Activated CD4-positive, alpha-beta T cell treated with anti-CD3 and anti-CD28 coated beads, Interleukin-2, amount 50 U/mL, for 16 hours (primary cell): ENCODE measurements at regions not wholly inside any gene's neighbourhood (a gene's known extent, or its start where the extent isn't known, plus 50 kb on each side); places are given as distances from the start of the nearest gene placed in this dataset.
"Not testable (repeated sequence)": the region's sequence is repeated elsewhere in the genome, so short reads cannot be mapped to it uniquely, and the experiment has no call there.

Source experiments
- DNase-seq: peaks from one replicate; pipeline ENCODE4 v3.0.0-alpha.2; 2020

DNA sequence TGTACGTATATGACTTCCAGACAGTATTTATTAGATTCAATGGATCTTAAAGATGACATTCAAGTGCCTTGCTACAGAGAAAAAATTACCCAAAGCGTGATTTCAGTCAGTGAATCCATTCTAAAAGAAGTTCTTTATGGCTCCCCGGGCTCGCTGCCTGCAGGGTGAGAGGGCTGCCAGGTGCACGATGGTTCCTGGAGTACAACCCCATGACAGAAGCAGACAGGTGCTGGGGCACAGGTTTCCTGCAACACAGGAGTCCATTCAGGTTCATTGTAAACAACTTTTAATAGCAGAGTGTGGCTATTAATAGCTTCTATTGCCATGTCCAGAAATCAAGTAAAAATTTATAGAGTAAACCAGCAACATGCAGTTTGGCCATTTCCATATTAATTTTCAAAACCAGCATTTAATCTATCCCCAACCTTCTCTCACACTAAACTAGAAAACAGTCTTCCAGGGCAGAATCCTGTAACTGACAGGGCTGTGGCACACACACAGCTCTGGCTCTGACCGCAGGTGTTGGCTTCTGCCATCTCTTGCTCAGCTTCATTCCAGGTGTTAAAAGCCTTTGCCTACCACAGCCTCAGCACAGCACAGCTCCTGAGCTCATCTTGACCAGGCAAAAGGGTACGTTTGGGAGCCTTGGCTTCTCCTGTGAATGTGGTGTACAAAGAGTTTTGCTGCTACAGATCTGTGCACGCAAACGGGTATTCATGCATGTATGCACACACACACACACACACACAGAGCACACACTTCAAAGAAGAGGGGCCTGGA lies 185.9 kb downstream of the MEX3B start:
- no peak for DNase-seq

DNA sequence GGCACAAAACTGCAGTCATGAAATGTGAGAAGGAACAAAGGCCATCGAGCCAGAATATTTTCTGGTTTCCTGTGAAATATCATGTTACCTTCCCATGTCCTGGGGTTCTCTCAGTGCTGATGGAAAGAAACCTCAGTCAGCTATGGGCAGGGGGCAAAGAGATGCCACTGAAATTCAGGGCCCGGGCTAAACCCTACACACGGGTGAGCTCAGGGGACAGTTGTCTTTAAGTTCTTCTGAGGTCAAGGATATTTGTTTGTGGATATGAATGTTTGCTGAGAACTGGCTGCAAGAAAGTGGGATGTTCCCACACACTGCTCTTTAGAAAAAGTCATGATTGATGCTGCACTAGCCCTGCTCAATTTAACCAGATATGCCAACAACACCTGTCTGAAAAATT lies 187.2 kb downstream of the MEX3B start:
- no peak for DNase-seq

DNA sequence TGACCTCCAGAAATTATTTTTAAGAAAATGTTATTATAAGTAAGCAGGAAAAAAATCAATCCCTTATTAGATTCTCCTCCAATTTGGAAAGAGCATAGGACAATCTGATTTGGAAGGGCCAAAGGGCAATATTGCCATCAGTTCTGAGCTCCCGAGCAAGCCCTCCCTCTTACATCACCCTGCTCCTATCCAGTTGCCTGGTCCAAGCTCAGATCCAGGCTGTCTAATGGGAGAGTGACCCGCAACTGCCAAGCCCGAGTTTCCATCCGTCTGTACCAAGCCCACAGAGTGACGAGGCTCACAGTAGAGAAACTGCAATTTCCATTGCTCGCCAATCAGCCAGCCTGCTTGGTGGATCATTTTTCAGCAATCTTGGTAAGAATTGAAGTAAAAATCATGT lies 187.7 kb downstream of the MEX3B start:
- DNase-seq, result no peak

DNA sequence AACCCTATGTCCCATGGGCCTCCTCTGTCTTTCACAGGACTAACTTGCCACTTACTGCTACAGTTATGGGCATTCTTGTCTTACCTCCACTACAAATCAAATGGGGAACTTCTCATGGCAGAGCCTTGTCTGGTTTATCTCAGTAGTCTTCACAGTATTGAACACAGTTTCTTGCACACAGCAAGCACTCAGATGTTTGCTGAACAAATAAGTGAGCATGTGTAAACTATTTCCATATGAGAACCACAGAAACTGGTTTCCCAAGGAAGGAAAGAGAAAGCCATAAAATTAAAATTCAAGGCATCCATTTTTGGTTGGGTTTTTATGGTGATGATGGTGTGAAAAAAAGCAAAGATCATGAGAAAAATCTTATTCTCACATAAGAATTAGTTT lies 189.2 kb downstream of the MEX3B start:
- no peak for DNase-seq

DNA sequence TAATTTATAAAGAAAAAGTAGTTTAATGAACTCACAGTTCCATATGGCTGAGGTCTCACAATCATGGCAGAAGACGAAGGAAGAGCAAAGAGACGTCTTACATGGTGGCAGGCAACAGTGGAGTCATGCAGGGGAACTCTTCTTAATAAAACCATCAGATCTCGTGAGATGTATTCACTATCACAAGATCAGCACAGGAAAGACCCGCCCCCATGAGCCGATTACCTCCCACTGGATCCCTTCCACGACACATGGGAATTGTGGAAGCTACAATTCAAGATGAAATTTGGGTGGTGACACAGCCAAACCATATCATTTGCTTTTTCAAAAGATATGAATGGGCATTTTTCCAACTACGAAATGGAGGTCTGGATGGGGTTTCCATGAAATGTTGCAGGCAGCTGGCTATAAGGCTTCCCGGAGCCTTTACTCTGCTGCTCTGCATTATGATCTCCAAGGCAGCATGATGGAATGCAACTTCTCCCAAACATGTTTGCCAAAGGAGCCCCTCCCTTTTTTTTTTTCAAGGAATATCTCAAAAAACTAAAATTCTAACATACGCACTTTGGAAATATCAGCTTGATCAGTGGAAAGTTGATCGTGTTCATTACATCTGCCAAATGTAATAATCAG lies 189.7 kb downstream of the MEX3B start:
- DNase-seq, result no peak

DNA sequence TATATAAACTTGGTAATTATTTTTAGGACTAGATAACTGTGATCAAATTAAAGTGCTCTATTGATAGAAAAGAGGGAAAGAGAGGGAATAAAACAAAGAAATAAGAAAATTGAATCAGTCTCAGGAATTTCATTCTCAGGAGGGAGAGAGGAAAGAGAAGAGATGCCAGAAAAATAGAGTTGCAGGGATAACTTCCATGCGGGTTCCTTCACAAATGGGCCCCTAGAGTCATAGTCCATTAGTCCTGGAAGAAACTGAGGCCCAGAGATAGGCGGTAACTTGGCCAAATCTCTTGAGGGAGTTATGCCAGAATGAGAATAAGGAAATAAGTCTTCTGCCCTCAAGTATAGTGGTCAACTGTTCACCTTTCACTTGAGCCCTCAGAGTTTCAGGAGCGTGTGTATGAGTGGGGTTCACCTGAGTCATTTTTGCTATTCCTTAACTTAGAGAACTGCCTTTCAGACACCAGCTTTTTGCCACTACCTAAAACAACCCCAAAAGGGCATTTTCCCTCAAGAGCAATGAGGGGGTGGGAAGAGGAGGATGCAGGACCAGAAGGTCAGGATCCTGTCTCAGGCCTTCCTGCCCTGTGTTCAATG lies 192.6 kb downstream of the MEX3B start:
- no peak for DNase-seq

DNA sequence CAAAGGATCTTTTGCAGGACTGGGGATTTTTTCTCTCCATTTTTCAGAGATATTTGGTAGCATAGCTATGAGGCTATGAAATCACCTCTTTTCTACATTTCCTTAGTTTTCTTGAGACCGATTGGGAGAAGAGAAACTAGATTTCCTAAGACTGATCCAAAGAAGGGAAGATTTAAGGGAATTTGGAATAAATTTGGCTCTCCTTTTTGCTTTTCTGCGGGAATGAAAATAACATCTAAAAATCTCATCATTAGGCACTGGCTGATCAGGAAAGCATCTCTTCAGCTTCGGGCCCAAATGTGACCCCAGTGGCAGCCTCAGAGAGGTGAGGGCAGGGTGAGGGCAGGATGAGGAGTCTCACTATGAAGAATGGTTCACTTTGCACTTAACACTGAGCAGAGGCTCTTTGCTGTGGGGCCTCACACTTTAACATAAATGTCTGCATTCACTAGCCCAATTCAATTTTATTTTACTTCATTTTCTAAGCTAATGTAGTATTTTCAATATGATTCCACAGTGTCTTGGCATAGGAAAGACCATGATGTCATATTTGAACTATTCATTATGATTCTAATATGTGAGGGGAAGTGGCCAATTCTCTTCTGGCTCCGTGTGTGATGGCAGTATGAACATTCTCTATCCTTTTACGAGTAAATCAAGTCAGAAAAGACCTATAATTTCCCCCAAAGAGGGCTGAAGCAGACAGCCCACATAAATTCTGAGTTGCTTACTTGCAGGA lies 193.2 kb downstream of the MEX3B start:
- no peak for DNase-seq

DNA sequence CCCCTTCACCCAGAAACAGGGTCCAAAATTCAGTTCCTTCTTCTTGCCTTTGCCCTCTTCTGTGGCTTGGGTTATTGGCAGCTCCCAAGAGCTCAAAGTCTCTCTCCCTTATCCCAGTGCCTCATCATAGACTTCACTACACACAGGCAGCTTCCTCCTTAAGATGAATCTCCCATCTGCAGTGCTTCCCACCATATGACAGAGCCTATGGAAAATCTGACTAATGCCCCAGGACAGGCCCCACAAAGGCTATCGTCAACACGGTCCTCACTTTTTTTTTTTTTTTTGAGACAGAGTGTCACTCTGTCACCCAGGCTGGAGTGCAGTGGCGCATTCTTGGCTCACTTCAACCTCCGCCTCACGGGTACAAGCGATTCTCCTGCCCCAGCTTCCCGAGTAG lies 194.1 kb downstream of the MEX3B start:
- no peak for DNase-seq

DNA sequence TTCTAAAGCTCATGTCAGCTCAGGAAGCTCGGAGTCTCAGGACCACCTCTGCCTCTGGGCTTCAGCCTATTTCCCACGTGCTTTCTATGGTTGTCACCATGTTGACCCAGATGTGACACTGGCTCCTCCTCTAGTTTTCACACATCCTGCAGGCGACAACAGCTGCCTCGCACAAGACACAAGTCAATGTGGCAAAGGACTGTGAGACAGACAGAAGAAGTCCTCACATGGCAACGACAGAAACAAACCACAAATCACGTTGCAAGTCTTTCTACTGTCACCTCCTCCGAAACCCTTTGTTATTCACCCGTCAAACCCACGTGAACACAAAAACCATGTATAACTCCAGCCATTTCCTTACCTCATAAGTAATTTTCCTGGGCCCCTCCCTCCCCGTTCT lies 194.5 kb downstream of the MEX3B start:
- no peak for DNase-seq

DNA sequence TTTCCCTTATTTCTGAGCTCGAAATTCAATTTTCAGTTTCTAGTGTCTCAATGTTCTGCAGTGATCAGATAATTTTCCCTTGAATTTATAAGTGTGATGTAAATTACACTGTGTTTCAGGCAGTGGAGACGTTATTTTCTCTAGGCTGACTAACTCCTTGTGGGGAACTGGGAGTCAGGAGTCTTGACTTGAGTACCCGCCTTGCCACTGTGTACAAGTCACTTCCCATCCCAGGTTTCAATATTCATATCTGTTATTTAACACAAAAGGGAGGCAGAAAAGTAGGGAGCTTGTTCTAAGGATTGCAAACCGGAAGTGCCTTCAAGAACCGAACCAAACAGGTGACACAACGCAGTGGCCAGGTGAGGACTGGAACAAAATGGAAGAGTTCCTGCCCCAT lies 196.5 kb downstream of the MEX3B start:
- no peak for DNase-seq

DNA sequence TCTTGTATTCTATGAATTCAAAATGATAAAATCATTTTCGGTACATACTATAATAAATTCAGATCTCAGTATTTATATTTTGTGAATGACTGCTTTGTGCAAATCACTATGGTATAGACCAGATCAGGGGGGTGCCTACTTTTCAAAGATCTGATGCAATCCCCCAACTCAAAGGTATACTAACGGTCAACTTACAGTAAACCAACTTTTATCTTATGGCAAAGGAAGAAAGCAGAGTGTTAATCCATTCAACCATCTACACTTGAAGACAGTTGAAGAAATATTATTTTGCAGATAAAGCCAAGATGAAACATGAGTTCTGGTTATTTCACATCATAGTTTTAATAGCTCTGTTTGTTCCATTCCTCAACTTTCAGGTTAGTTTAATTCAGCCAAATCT lies 197.1 kb downstream of the MEX3B start:
- no peak for DNase-seq

DNA sequence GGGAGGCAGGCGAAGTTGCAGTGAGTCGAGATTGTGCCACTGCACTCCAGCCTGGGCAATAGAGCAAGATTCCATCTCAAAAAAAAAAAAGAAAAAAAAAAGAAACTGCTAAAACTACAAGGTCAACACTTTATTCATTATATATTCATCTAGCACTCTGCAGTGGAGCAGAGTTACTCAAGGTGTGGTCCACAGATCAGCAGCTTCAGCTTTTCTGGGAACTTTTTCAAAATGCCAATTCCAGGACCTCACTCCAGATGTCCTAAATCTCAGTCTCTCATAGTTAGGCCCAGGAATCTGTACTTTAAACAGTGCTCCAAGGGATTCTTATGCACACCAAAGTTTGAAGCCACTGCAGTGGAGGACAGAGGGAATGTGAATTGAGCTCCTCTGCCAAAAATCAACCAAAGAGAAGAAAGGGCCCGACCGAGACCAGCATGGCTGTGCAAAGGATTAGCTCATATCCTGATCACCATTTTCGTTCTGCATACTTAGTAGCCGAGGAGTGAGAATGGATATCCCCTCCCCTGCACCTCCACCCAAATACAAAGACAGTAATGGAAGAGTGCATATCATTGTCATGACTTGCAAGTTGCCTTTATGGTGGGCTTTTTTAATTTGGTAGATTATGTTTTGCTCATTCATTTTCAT lies 201.9 kb downstream of the MEX3B start:
- no peak for DNase-seq

DNA sequence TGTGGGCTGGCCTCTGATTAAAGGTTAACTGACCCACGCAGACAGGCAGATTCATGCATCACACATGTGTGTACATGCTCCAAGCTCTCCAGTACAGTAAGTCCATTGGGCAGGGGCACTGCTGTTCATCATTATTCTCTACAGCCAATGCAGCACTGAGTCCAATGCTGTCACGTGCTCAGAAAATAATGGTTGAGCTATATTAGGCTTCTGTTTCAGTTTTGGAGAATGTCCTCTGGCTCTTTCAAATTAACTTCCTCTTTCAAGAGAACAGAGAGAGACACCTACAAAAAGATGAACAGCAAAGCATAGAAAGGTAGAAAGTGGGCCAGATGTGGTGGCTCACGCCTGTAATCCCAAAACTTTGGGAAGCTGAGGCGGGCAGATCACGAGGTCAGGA lies 202.6 kb downstream of the MEX3B start:
- no peak for DNase-seq

DNA sequence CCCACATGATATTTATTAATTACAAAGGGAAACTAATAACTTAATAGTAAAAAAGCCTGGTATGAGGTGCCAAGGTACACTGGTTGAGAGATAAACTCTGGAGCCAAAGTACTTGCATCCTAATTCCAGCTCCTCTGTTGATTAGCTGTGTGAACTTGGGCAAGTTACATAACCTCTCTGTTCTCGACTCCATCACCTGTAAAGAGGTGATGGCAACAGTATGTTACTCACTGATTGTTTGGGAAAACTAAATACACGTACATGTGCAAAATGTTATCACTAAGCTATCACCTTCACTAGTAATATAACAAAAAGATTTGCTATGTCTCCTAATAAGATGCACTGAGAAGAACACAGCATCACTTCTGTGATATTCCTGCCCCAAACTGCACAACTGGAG lies 206.4 kb downstream of the MEX3B start:
- no peak for DNase-seq

DNA sequence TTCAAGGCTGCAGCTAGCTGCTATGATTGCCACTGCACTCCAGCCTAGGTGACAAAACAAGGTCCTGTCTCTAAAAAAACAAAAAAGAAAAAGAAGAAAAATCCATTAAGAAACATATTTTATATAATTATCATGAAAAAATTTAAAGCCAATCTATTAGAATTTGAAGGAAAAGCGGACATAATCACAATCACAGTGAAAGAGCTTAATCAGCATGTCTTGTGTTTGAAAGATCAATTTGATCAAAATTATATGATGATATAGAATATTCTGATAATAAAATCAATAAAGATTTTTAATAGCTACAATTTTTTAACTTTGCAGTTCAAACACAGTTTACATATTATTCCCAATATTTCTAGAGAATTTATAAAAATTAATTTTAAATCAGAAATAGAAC lies 210.1 kb downstream of the MEX3B start:
- no peak for DNase-seq

DNA sequence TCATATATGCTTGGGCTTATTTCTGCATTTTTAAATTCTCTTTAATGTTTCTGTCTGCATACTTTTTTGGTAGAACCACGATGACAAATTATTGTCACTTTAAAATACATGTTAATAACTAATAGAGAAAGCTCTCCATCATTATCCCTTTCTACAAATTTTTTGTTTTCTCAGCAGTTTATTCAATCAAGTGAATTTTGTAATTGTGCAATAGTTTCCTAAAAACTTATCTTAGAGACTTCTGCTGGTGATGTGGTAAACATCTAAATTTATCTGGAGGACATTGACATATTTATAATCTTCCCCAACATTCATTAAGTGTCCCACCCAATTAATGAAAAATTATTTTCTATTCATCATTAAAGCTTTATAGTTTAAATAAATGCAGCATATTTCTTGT lies 215.3 kb downstream of the MEX3B start:
- DNase-seq, result no peak

DNA sequence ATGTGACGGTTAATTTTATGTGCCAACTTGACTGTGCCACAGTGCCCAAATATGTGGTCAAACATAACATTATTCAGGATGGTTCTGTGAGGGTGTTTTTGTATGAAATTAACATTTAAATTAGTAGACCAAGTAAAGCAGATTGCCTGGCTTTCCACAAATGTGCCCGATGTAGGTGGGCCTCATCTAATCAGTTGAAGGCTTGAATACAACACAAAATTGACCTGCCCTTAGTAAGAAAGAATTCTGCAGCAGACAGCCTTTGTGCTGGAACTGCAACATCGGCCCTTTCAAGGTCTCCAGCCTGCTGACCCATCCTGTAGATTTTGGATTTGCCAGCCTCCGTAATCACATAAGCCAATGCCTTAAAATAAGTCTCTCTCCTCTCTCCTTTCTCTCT lies 215.9 kb downstream of the MEX3B start:
- DNase-seq, result no peak

DNA sequence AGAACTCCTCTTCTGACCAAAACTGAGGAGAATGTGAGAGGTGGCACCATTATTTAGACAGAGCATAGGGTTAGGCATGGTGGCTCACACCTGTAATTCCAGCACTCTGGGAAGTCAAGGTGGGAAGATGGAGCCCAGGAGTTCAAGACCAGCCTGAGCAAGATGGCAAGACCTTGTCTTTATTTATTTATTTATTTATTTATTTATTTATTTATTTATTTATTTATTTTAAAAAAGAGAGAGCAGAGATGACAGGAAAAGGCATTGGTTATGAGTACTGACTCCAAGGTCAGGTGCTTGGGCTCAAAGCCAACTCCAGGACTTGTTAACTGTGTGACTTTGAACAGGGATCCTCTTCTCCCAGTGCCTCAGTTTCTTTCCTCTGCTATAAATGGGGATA lies 217.7 kb downstream of the MEX3B start:
- no peak for DNase-seq

DNA sequence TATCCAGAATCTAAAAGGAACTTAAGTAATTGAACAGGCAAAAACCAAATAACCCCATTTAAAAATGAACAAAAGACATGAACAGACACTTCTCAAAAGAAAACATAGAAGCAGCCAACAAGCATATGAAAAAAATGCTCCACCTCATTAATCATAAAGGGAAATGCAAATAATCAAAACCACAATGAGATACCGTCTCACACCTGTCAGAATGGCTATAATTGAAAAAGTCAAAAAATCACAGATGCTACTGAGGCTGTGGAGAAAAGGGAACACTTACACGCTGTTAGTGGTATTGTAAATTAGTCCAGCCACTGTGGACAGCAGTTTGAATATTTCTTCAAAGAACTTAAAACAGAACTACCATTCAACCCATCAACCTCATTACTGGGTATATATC lies 220.7 kb downstream of the MEX3B start:
- DNase-seq, result no peak

DNA sequence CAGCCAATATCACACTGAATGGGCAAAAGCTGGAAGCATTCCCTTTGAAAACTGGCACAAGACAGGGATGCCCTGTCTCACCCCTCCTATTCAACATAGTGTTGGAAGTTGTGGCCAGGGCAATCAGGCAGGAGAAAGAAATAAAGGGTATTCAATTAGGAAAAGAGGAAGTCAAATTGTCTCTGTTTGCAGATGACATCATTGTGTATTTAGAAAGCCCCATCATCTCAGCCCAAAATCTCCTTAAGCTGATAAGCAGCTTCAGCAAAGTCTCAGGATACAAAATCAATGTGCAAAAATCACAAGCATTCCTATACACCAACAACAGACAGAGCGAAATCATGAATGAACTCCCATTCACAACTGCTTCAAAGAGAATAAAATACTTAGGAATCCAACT lies 223.2 kb downstream of the MEX3B start:
- DNase-seq, result not testable (repeated sequence)

DNA sequence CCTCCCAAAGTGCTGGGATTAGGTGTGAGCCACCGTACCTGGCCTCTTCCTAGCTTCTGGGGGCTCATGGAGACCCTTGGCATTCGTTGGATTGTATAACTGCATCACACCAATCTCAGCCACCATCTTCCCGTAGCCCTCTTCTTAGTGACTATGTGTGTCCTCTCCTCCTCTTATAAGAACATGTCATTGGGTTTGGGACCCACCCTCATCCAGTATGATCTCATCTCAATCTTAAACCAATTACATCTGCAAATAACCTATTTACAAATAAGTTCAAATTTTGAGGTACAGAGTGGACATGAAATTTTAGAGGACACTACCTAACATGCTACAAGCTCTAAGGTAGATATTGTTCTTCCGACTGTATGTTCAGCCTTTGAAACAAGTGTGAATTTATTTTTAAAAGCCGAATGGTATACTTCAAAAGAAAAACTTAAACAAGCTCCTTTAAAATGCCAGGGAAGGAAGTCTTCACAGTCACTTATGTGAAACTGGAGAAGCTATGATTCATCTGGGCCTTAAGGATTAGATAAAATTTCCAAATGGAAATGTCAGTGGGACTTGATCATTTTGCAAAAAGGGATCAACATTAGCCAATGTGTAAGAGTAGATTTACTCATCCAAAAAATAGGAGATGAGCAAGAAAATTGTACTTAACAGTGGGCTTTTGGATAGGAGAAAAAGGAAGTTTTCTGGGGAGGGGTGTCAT lies 225.7 kb downstream of the MEX3B start:
- no peak for DNase-seq

DNA sequence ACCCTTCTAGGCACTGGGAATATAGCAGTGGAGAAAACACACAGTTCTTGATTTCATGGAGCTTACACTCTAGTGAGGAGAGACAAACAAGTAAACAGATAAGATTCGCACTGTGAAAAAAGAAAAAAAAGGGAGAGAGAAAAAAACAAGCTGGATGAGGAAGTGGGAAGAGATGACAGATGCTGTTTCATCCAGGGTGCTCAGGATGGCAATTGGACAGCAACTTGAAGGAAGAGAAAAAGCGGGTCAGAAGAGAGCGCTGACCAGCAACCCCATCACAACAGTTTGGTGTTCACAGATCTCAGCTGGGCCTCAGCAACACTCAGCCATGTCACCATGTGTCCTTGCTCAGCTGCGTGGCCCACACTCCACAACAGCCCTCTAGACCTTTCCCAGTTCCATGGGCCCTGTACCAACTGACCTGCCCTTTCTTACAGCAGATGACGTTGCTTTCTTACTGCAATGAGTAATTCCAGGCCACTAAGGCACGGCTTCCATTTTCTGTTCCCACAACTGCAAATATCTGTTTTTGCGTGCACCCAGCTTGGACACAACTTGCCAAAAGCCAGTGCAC lies 230.8 kb downstream of the MEX3B start:
- no peak for DNase-seq
